ENCODE measurements at regions not wholly inside any gene's neighbourhood (a gene's known extent, or its start where the extent isn't known, plus 50 kb on each side); places are given as distances from the start of the nearest gene placed in this dataset.

- no peak for TF ChIP-seq ZNF16 (tag by site-specific recombination; IDR thresholded peaks at IDR 0.05; ENCODE audit: low read depth)
- no peak for TF ChIP-seq ZNF785 (tag by site-specific recombination; IDR thresholded peaks at IDR 0.05)
These were observed 208.4 kb downstream of the BRD1 start (continued) for GRCh38 chr22:49619301-49619700.

GRCh38 chr22:49618677-49618953, 209.1 kb downstream of the BRD1 start:
- Histone ChIP-seq H3K36me3 (ENCODE audit: control insufficient read depth in 2 of 2, insufficient read depth in 1 of 2, low read length in 2 of 2) (no peaks in the 10 kb centered on the region), H3K9me3 (ENCODE audit: control insufficient read depth, insufficient read depth, low read depth, low read length) (no peaks in the 10 kb centered on the region), H3K4me1 (ENCODE audit: control insufficient read depth, insufficient read depth, low read length) (no peaks in the 10 kb centered on the region), H3K27ac (ENCODE audit: extremely low read depth, low read depth, low read length) (no peak overlapping the region), H3K4me3 (ENCODE audit: low read depth, low read length) (no peak overlapping the region)
- ChIA-PET POLR2A (no interaction called here), CTCF (interaction anchor here (1.0 kb wide), 1 partner anchor 14 kb away, joined by 4 read pairs; no protein-coding TSS in a partner anchor)
- TF ChIP-seq GLIS2 (tag by site-specific recombination; IDR thresholded peaks at IDR 0.05): no peak
- TF ChIP-seq ZNF239 (tag by site-specific recombination; IDR thresholded peaks at IDR 0.05): no peak
- no peak for TF ChIP-seq ZNF585B (tag by site-specific recombination; IDR thresholded peaks at IDR 0.05)
- TF ChIP-seq CTCF (tag by site-specific recombination; IDR thresholded peaks at IDR 0.05): no peak
- no peak for TF ChIP-seq PATZ1 (tag by site-specific recombination; IDR thresholded peaks at IDR 0.05)
- no peak for TF ChIP-seq ZNF521 (tag by site-specific recombination; IDR thresholded peaks at IDR 0.05)
- no peak for TF ChIP-seq ZFP37 (tag by site-specific recombination; IDR thresholded peaks at IDR 0.05)
- no peak for TF ChIP-seq ZNF214 (tag by site-specific recombination; IDR thresholded peaks at IDR 0.05; ENCODE audit: borderline replicate concordance)
- TF ChIP-seq ZNF169 (tag by site-specific recombination; IDR thresholded peaks at IDR 0.05): no peak
- TF ChIP-seq ZBTB11 (tag by site-specific recombination; conservative IDR thresholded peaks at IDR 0.05; ENCODE audit: low read depth): no peak
- no peak for TF ChIP-seq ZNF133 (tag by site-specific recombination; IDR thresholded peaks at IDR 0.05)

GRCh38 chr22:49617866-49618676, 209.6 kb downstream of the BRD1 start:
- H3K4me3 ChIP-seq (ENCODE audit: low read depth, low read length): no peak overlapping the region
- no peaks in the 10 kb centered on the region for H3K9me3 ChIP-seq (ENCODE audit: control insufficient read depth, insufficient read depth, low read depth, low read length)
- ChIA-PET CTCF (interaction anchor here (1.0 kb wide), 1 partner anchor 15 kb away, joined by 4 read pairs; no protein-coding TSS in a partner anchor), POLR2A (no interaction called here)
- H3K27ac ChIP-seq (ENCODE audit: extremely low read depth, low read depth, low read length): no peak overlapping the region
- H3K36me3 ChIP-seq (ENCODE audit: control insufficient read depth in 2 of 2, insufficient read depth in 1 of 2, low read length in 2 of 2): no peaks in the 10 kb centered on the region
- no peaks in the 10 kb centered on the region for H3K4me1 ChIP-seq (ENCODE audit: control insufficient read depth, insufficient read depth, low read length)
- TF ChIP-seq ZNF555 (tag by site-specific recombination; conservative IDR thresholded peaks at IDR 0.05) (no peak), ZNF146 (tag by site-specific recombination; IDR thresholded peaks at IDR 0.05) (no peak), ZNF837 (tag by site-specific recombination; IDR thresholded peaks at IDR 0.05) (no peak), FEZF1 (tag by site-specific recombination; IDR thresholded peaks at IDR 0.05) (no peak), ZNF792 (tag by site-specific recombination; IDR thresholded peaks at IDR 0.05) (no peak), ZNF280C (tag by site-specific recombination; IDR thresholded peaks at IDR 0.05) (no peak), ZNF169 (tag by site-specific recombination; IDR thresholded peaks at IDR 0.05) (no peak), ZNF280D (tag by site-specific recombination; IDR thresholded peaks at IDR 0.05) (no peak)
